ENCODE measurements at regions not wholly inside any gene's neighbourhood (a gene's known extent, or its start where the extent isn't known, plus 50 kb on each side); places are given as distances from the start of the nearest gene placed in this dataset.
"Not testable (repeated sequence)": the region's sequence is repeated elsewhere in the genome, so short reads cannot be mapped to it uniquely, and the experiment has no call there.

GRCh38 chr10:33968983-33969382 is 634.5 kb upstream of the NRP1 start:
- DNase-seq (ENCODE audit: extremely low spot score, unreplicated experiment) = no peak
- no peak for TF ChIP-seq CTCF (IDR thresholded peaks at IDR 0.05)
- no peaks in the 10 kb centered on the region for H3K36me3 Mint-ChIP-seq (ENCODE audit: unreplicated experiment)
- H3K27me3 Mint-ChIP-seq (ENCODE audit: unreplicated experiment) = peaks cover 14% of the 10 kb centered on the region
- H3K4me1 Mint-ChIP-seq (ENCODE audit: unreplicated experiment) = no peaks in the 10 kb centered on the region
- no peak overlapping the region for H3K27ac Mint-ChIP-seq (ENCODE audit: unreplicated experiment)
- no peaks in the 10 kb centered on the region for H3K9me3 Mint-ChIP-seq (ENCODE audit: unreplicated experiment)
- H3K4me3 Mint-ChIP-seq (ENCODE audit: unreplicated experiment) = no peak overlapping the region

- H3K27ac Mint-ChIP-seq (ENCODE audit: unreplicated experiment) = no peak overlapping the region
- no peak for TF ChIP-seq CTCF (IDR thresholded peaks at IDR 0.05)
- peaks cover 12% of the 10 kb centered on the region for H3K27me3 Mint-ChIP-seq (ENCODE audit: unreplicated experiment)
- no peak overlapping the region for H3K4me3 Mint-ChIP-seq (ENCODE audit: unreplicated experiment)
- no peaks in the 10 kb centered on the region for H3K4me1 Mint-ChIP-seq (ENCODE audit: unreplicated experiment)
- no peak for DNase-seq (ENCODE audit: extremely low spot score, unreplicated experiment)
- no peaks in the 10 kb centered on the region for H3K9me3 Mint-ChIP-seq (ENCODE audit: unreplicated experiment)
- no peaks in the 10 kb centered on the region for H3K36me3 Mint-ChIP-seq (ENCODE audit: unreplicated experiment)
Observed at GRCh38 chr10:33967606-33968120, 633.2 kb upstream of the NRP1 start.

GRCh38 chr10:33966946-33967345 is 632.5 kb upstream of the NRP1 start:
- no peak for TF ChIP-seq CTCF (IDR thresholded peaks at IDR 0.05)
- DNase-seq (ENCODE audit: extremely low spot score, unreplicated experiment) = no peak
- Mint-ChIP-seq H3K36me3 (ENCODE audit: unreplicated experiment) (no peaks in the 10 kb centered on the region), H3K27me3 (ENCODE audit: unreplicated experiment) (peaks cover 10% of the 10 kb centered on the region), H3K9me3 (ENCODE audit: unreplicated experiment) (no peaks in the 10 kb centered on the region), H3K27ac (ENCODE audit: unreplicated experiment) (no peak overlapping the region), H3K4me1 (ENCODE audit: unreplicated experiment) (no peaks in the 10 kb centered on the region), H3K4me3 (ENCODE audit: unreplicated experiment) (no peak overlapping the region)

- H3K9me3 Mint-ChIP-seq (ENCODE audit: unreplicated experiment) = no peaks in the 10 kb centered on the region
- H3K36me3 Mint-ChIP-seq (ENCODE audit: unreplicated experiment) = no peaks in the 10 kb centered on the region
- H3K4me1 Mint-ChIP-seq (ENCODE audit: unreplicated experiment) = no peaks in the 10 kb centered on the region
- H3K27ac Mint-ChIP-seq (ENCODE audit: unreplicated experiment) = no peak overlapping the region
- H3K27me3 Mint-ChIP-seq (ENCODE audit: unreplicated experiment) = peaks cover 6% of the 10 kb centered on the region
- H3K4me3 Mint-ChIP-seq (ENCODE audit: unreplicated experiment) = no peak overlapping the region
- no peak for DNase-seq (ENCODE audit: extremely low spot score, unreplicated experiment)
- no peak for TF ChIP-seq CTCF (IDR thresholded peaks at IDR 0.05)
Observed at GRCh38 chr10:33965795-33966581, 631.5 kb upstream of the NRP1 start.

- DNase-seq (ENCODE audit: extremely low spot score, unreplicated experiment) = no peak
- Mint-ChIP-seq H3K4me1 (ENCODE audit: unreplicated experiment) (no peaks in the 10 kb centered on the region), H3K27ac (ENCODE audit: unreplicated experiment) (no peak overlapping the region), H3K9me3 (ENCODE audit: unreplicated experiment) (no peaks in the 10 kb centered on the region), H3K27me3 (ENCODE audit: unreplicated experiment) (peaks cover 4% of the 10 kb centered on the region), H3K36me3 (ENCODE audit: unreplicated experiment) (no peaks in the 10 kb centered on the region), H3K4me3 (ENCODE audit: unreplicated experiment) (no peak overlapping the region)
- TF ChIP-seq CTCF (IDR thresholded peaks at IDR 0.05) = no peak
Observed at GRCh38 chr10:33963729-33964128, 629.3 kb upstream of the NRP1 start.

- not testable (repeated sequence) for H3K4me3 Mint-ChIP-seq (ENCODE audit: unreplicated experiment); H3K4me1 Mint-ChIP-seq (ENCODE audit: unreplicated experiment); H3K27ac Mint-ChIP-seq (ENCODE audit: unreplicated experiment); H3K36me3 Mint-ChIP-seq (ENCODE audit: unreplicated experiment); H3K27me3 Mint-ChIP-seq (ENCODE audit: unreplicated experiment); DNase-seq (ENCODE audit: extremely low spot score, unreplicated experiment)
- peaks cover 12% of the 10 kb centered on the region for H3K9me3 Mint-ChIP-seq (ENCODE audit: unreplicated experiment)
Observed at GRCh38 chr10:33956322-33956721, 621.9 kb upstream of the NRP1 start.

Measured in osteocyte (in vitro differentiated cells).